Stimulated activated CD8-positive, alpha-beta memory T cell treated with anti-CD3 and anti-CD28 coated beads, Interleukin-7, amount 100 ng/mL, for 24 hours (primary cell): ENCODE measurements at regions not wholly inside any gene's neighbourhood (a gene's known extent, or its start where the extent isn't known, plus 50 kb on each side); places are given as distances from the start of the nearest gene placed in this dataset.

Experiments used
- DNase-seq: peaks from one replicate; pipeline ENCODE4 v3.0.0-alpha.2; 2020; ENCODE audit warnings: low read depth

GRCh38 chr6:139784222-139784769, 409.8 kb upstream of the CITED2 start:
- DNase-seq, result no peak

GRCh38 chr6:139779988-139780774, 405.7 kb upstream of the CITED2 start:
- DNase-seq, result no peak

GRCh38 chr6:139778688-139779087, 404.2 kb upstream of the CITED2 start:
- DNase-seq, result no peak

- no peak for DNase-seq
These were observed 403.7 kb upstream of the CITED2 start for GRCh38 chr6:139778106-139778505.

- no peak for DNase-seq
These were observed 402.9 kb upstream of the CITED2 start for GRCh38 chr6:139777202-139777970.

- no peak for DNase-seq
These were observed 401.6 kb upstream of the CITED2 start for GRCh38 chr6:139776041-139776440.

GRCh38 chr6:139768196-139768595, 393.7 kb upstream of the CITED2 start:
- no peak for DNase-seq

- DNase-seq, result no peak
These were observed 392.3 kb upstream of the CITED2 start for GRCh38 chr6:139766796-139767195.

GRCh38 chr6:139765825-139766285, 391.4 kb upstream of the CITED2 start:
- no peak for DNase-seq

- DNase-seq, result no peak
These were observed 390.1 kb upstream of the CITED2 start for GRCh38 chr6:139764498-139764986.

GRCh38 chr6:139763468-139764210, 389.2 kb upstream of the CITED2 start:
- no peak for DNase-seq

GRCh38 chr6:139762587-139763031, 388.2 kb upstream of the CITED2 start:
- DNase-seq, result no peak

GRCh38 chr6:139760128-139760527, 385.7 kb upstream of the CITED2 start:
- DNase-seq, result no peak

GRCh38 chr6:139759086-139759485, 384.6 kb upstream of the CITED2 start:
- no peak for DNase-seq

- no peak for DNase-seq
These were observed 383.8 kb upstream of the CITED2 start for GRCh38 chr6:139758209-139758611.

GRCh38 chr6:139757784-139758183, 383.3 kb upstream of the CITED2 start:
- DNase-seq, result no peak

GRCh38 chr6:139756381-139756780, 381.9 kb upstream of the CITED2 start:
- DNase-seq, result no peak

- no peak for DNase-seq
These were observed 380.7 kb upstream of the CITED2 start for GRCh38 chr6:139754898-139755775.

- DNase-seq, result no peak
These were observed 378.9 kb upstream of the CITED2 start for GRCh38 chr6:139753198-139753861.

GRCh38 chr6:139752086-139752485, 377.6 kb upstream of the CITED2 start:
- DNase-seq, result no peak
